DOHH2 (cell line): ENCODE measurements at regions not wholly inside any gene's neighbourhood (a gene's known extent, or its start where the extent isn't known, plus 50 kb on each side); places are given as distances from the start of the nearest gene placed in this dataset.

Source experiments
- EZH2phosphoT487 ChIP-seq: fragments of 200-600 bp; sonication (generic); IDR thresholded peaks from 2 replicates; pipeline ENCODE4 v1.6.1; 2017; ENCODE audit warnings: borderline replicate concordance, mild to moderate bottlenecking, antibody characterized with exemption, low read length, moderate library complexity, mixed read lengths
- TF ChIP-seq, protein P1 (sequence below): fragments of 200-600 bp; sonication (generic); IDR thresholded peaks from one replicate; pipeline ENCODE4 v1.5.1; 2014; ENCODE audit warnings: antibody characterized with exemption, mild to moderate bottlenecking, low read depth, low read length; ENCODE audit not compliant: poor library complexity, severe bottlenecking

DNA sequence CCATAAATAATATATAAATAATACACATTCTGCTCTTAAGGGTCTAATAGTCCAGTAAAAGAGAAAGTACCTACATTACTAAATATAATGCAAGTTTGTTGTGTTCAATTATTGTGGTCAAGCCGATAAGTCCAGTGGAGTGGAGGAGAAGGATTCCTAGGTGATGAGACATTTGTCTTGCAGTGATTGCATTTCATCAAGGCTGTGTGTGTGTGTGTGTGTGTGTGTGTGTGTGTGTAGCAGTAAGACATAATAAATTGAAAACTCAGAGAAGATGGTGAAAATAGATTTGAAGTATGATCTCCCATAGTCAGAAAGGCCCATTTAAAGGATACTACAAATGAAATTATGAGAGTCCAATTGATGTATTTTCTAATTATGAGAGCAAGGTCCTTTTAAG, 192.5 kb upstream of the SEMA3C start:
- TF ChIP-seq, protein P1, sequence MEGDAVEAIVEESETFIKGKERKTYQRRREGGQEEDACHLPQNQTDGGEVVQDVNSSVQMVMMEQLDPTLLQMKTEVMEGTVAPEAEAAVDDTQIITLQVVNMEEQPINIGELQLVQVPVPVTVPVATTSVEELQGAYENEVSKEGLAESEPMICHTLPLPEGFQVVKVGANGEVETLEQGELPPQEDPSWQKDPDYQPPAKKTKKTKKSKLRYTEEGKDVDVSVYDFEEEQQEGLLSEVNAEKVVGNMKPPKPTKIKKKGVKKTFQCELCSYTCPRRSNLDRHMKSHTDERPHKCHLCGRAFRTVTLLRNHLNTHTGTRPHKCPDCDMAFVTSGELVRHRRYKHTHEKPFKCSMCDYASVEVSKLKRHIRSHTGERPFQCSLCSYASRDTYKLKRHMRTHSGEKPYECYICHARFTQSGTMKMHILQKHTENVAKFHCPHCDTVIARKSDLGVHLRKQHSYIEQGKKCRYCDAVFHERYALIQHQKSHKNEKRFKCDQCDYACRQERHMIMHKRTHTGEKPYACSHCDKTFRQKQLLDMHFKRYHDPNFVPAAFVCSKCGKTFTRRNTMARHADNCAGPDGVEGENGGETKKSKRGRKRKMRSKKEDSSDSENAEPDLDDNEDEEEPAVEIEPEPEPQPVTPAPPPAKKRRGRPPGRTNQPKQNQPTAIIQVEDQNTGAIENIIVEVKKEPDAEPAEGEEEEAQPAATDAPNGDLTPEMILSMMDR = no peak
- no peak for TF ChIP-seq EZH2phosphoT487
